ENCODE measurements at regions not wholly inside any gene's neighbourhood (a gene's known extent, or its start where the extent isn't known, plus 50 kb on each side); places are given as distances from the start of the nearest gene placed in this dataset.

- no peak overlapping the region for H3K4me3 ChIP-seq (ENCODE audit: low read depth in 2 of 2, low read length in 2 of 2)
- intact Hi-C loops (cut with micrococcal nuclease; ENCODE audit: unreplicated experiment) = no loop called here
- in situ Hi-C loops (cut with HindIII; ENCODE audit: low pct_unique_long_range_greater_than_20kb, low sequenced_read_pairs) = no loop called here
- no TSS peak for BruUV-seq (replicated peaks)
- no peaks in the 10 kb centered on the region for H3K27me3 ChIP-seq (ENCODE audit: control insufficient read depth, insufficient read depth, low read length)
- H3K27ac ChIP-seq (ENCODE audit: low read length) = no peak overlapping the region
- no peaks in the 10 kb centered on the region for H3K36me3 ChIP-seq (ENCODE audit: control insufficient read depth, insufficient read depth, low read length)
- no peak for ATAC-seq
- H3K9me3 ChIP-seq (ENCODE audit: control insufficient read depth, insufficient read depth, low read depth, low read length) = no peaks in the 10 kb centered on the region
- no peak for DNase-seq (ENCODE audit: low read depth, low spot score)
- ChIA-PET POLR2A (no interaction called here), CTCF (no interaction called here)
- no peaks in the 10 kb centered on the region for H3K4me1 ChIP-seq (ENCODE audit: control insufficient read depth, insufficient read depth, low read length)
- no peak for TF ChIP-seq REST (IDR thresholded peaks at IDR 0.05; ENCODE audit: insufficient read depth in 1 of 2, low read depth in 2 of 2, low read length in 1 of 2)
Observed at GRCh38 chr2:185245806-185246205, 492.8 kb upstream of the FSIP2 start.

GRCh38 chr2:185246717-185247116 is 491.9 kb upstream of the FSIP2 start:
- H3K27me3 ChIP-seq (ENCODE audit: control insufficient read depth, insufficient read depth, low read length) = no peaks in the 10 kb centered on the region
- H3K4me3 ChIP-seq (ENCODE audit: low read depth in 2 of 2, low read length in 2 of 2) = no peak overlapping the region
- no TSS peak for BruUV-seq (replicated peaks)
- ChIA-PET POLR2A (no interaction called here), CTCF (no interaction called here)
- no peaks in the 10 kb centered on the region for H3K36me3 ChIP-seq (ENCODE audit: control insufficient read depth, insufficient read depth, low read length)
- DNase-seq (ENCODE audit: low read depth, low spot score) (no peak), ATAC-seq (no peak)
- H3K4me1 ChIP-seq (ENCODE audit: control insufficient read depth, insufficient read depth, low read length) = no peaks in the 10 kb centered on the region
- intact Hi-C loops (cut with micrococcal nuclease; ENCODE audit: unreplicated experiment) = no loop called here
- in situ Hi-C loops (cut with HindIII; ENCODE audit: low pct_unique_long_range_greater_than_20kb, low sequenced_read_pairs) = no loop called here
- no peak for TF ChIP-seq CTCF (IDR thresholded peaks at IDR 0.05)
- no peak for TF ChIP-seq POLR2AphosphoS5 (IDR thresholded peaks at IDR 0.05; ENCODE audit: low read depth, low read length)
- no peak for TF ChIP-seq SIN3A (IDR thresholded peaks at IDR 0.05; ENCODE audit: borderline replicate concordance, insufficient read depth, low read depth, low read length)
- no peak for TF ChIP-seq REST (IDR thresholded peaks at IDR 0.05; ENCODE audit: insufficient read depth in 1 of 2, low read depth in 2 of 2, low read length in 1 of 2)
- no peak for TF ChIP-seq TCF7L2 (IDR thresholded peaks at IDR 0.05; ENCODE audit: low read depth, low read length)
- no peaks in the 10 kb centered on the region for H3K9me3 ChIP-seq (ENCODE audit: control insufficient read depth, insufficient read depth, low read depth, low read length)
- no peak overlapping the region for H3K27ac ChIP-seq (ENCODE audit: low read length)

Data from Panc1 (cell line).